HUES6 (cell line): ENCODE measurements at regions not wholly inside any gene's neighbourhood (a gene's known extent, or its start where the extent isn't known, plus 50 kb on each side); places are given as distances from the start of the nearest gene placed in this dataset.

Experiments
- H3K27ac ChIP-seq: 2 replicates; pipeline ENCODE4 v1.7.0; 2013; ENCODE audit warnings: low read depth, mild to moderate bottlenecking, low read length, inconsistent platforms
- H3K27me3 ChIP-seq: 2 replicates; pipeline ENCODE4 v1.6.1; 2013; ENCODE audit warnings: low read length; ENCODE audit not compliant: control insufficient read depth, insufficient read depth
- H3K36me3 ChIP-seq: 2 replicates; pipeline ENCODE4 v1.6.1; 2013; ENCODE audit warnings: low read length; ENCODE audit not compliant: control insufficient read depth, insufficient read depth
- H3K4me1 ChIP-seq: 2 replicates; pipeline ENCODE4 v1.6.1; 2013; ENCODE audit warnings: low read length; ENCODE audit not compliant: control insufficient read depth, insufficient read depth
- H3K4me3 ChIP-seq: 2 replicates; pipeline ENCODE4 v1.5.1; 2013; ENCODE audit warnings: low read depth, low read length
- H3K9ac ChIP-seq: one replicate; pipeline ENCODE4 v1.6.1; 2013; ENCODE audit warnings: mild to moderate bottlenecking, low read length
- H3K9me3 ChIP-seq: 2 replicates; pipeline ENCODE4 v1.6.1; 2013; ENCODE audit warnings: low read depth, low read length; ENCODE audit not compliant: control insufficient read depth, insufficient read depth

- Histone ChIP-seq H3K4me1 (no peaks in the 10 kb centered on the region), H3K36me3 (no peaks in the 10 kb centered on the region), H3K9me3 (no peaks in the 10 kb centered on the region), H3K4me3 (no peak overlapping the region), H3K9ac (no peak overlapping the region), H3K27ac (no peak overlapping the region), H3K27me3 (no peaks in the 10 kb centered on the region)
Observed at GRCh38 chr6:134866563-134866962, 83.3 kb downstream of the ALDH8A1 start.

GRCh38 chr6:134864558-134864957 is 85.3 kb downstream of the ALDH8A1 start:
- no peaks in the 10 kb centered on the region for H3K4me1 ChIP-seq
- H3K9me3 ChIP-seq: no peaks in the 10 kb centered on the region
- H3K9ac ChIP-seq: no peak overlapping the region
- no peaks in the 10 kb centered on the region for H3K36me3 ChIP-seq
- no peak overlapping the region for H3K4me3 ChIP-seq
- H3K27me3 ChIP-seq: no peaks in the 10 kb centered on the region
- H3K27ac ChIP-seq: no peak overlapping the region

- Histone ChIP-seq H3K36me3 (no peaks in the 10 kb centered on the region), H3K4me1 (no peaks in the 10 kb centered on the region), H3K27ac (no peak overlapping the region), H3K4me3 (no peak overlapping the region), H3K27me3 (no peaks in the 10 kb centered on the region), H3K9me3 (no peaks in the 10 kb centered on the region), H3K9ac (no peak overlapping the region)
Observed at GRCh38 chr6:134863763-134864510, 86.0 kb downstream of the ALDH8A1 start.

- no peak overlapping the region for H3K4me3 ChIP-seq
- peaks cover 3% of the 10 kb centered on the region; the same call in 1 of the 2 replicates for H3K4me1 ChIP-seq
- H3K36me3 ChIP-seq: no peaks in the 10 kb centered on the region
- H3K27ac ChIP-seq: no peak overlapping the region
- no peaks in the 10 kb centered on the region for H3K9me3 ChIP-seq
- no peaks in the 10 kb centered on the region for H3K27me3 ChIP-seq
- no peak overlapping the region for H3K9ac ChIP-seq
Observed at GRCh38 chr6:134854366-134854765, 95.5 kb downstream of the ALDH8A1 start.

GRCh38 chr6:134853111-134854055 is 96.5 kb downstream of the ALDH8A1 start:
- Histone ChIP-seq H3K27me3 (no peaks in the 10 kb centered on the region), H3K36me3 (no peaks in the 10 kb centered on the region), H3K4me3 (no peak overlapping the region), H3K4me1 (peaks cover 3% of the 10 kb centered on the region; the same call in 1 of the 2 replicates), H3K9ac (no peak overlapping the region), H3K27ac (no peak overlapping the region), H3K9me3 (no peaks in the 10 kb centered on the region)

GRCh38 chr6:134851548-134851947 is 98.4 kb downstream of the ALDH8A1 start:
- H3K27me3 ChIP-seq: no peaks in the 10 kb centered on the region
- H3K27ac ChIP-seq: no peak overlapping the region
- H3K4me1 ChIP-seq: peaks cover 3% of the 10 kb centered on the region; the same call in 1 of the 2 replicates
- H3K4me3 ChIP-seq: no peak overlapping the region
- H3K9ac ChIP-seq: no peak overlapping the region
- H3K36me3 ChIP-seq: no peaks in the 10 kb centered on the region
- H3K9me3 ChIP-seq: no peaks in the 10 kb centered on the region

- Histone ChIP-seq H3K4me3 (no peak overlapping the region), H3K27me3 (no peaks in the 10 kb centered on the region), H3K4me1 (peaks cover 3% of the 10 kb centered on the region; the same call in 1 of the 2 replicates), H3K9me3 (no peaks in the 10 kb centered on the region), H3K36me3 (no peaks in the 10 kb centered on the region), H3K27ac (no peak overlapping the region), H3K9ac (no peak overlapping the region)
Observed at GRCh38 chr6:134850721-134851305, 99.1 kb downstream of the ALDH8A1 start.

GRCh38 chr6:134849920-134850447 is 99.9 kb downstream of the ALDH8A1 start:
- Histone ChIP-seq H3K27ac (no peak overlapping the region), H3K9me3 (no peaks in the 10 kb centered on the region), H3K36me3 (no peaks in the 10 kb centered on the region), H3K4me3 (no peak overlapping the region), H3K4me1 (peaks cover 3% of the 10 kb centered on the region; the same call in 1 of the 2 replicates), H3K27me3 (no peaks in the 10 kb centered on the region), H3K9ac (no peak overlapping the region)

- H3K27ac ChIP-seq: no peak overlapping the region
- H3K9ac ChIP-seq: no peak overlapping the region
- H3K4me3 ChIP-seq: no peak overlapping the region
- no peaks in the 10 kb centered on the region for H3K27me3 ChIP-seq
- peaks cover 3% of the 10 kb centered on the region; the same call in 1 of the 2 replicates for H3K4me1 ChIP-seq
- no peaks in the 10 kb centered on the region for H3K9me3 ChIP-seq
- H3K36me3 ChIP-seq: no peaks in the 10 kb centered on the region
Observed at GRCh38 chr6:134848076-134848475, 101.8 kb downstream of the ALDH8A1 start.

- Histone ChIP-seq H3K36me3 (no peaks in the 10 kb centered on the region), H3K27ac (no peak overlapping the region), H3K27me3 (no peaks in the 10 kb centered on the region), H3K9ac (no peak overlapping the region), H3K9me3 (no peaks in the 10 kb centered on the region), H3K4me1 (peaks cover 3% of the 10 kb centered on the region; the same call in 1 of the 2 replicates), H3K4me3 (no peak overlapping the region)
Observed at GRCh38 chr6:134846865-134847264, 103.0 kb downstream of the ALDH8A1 start.
